NCI-H1092 treated with DMSO at 0.1 percent for 48 hours (cell line): ENCODE measurements at regions not wholly inside any gene's neighbourhood (a gene's known extent, or its start where the extent isn't known, plus 50 kb on each side); places are given as distances from the start of the nearest gene placed in this dataset.

Source experiments
- DNase-seq: peaks from one replicate; lab custom pipeline; 2025; lab: John Stamatoyannopoulos, UW

DNA sequence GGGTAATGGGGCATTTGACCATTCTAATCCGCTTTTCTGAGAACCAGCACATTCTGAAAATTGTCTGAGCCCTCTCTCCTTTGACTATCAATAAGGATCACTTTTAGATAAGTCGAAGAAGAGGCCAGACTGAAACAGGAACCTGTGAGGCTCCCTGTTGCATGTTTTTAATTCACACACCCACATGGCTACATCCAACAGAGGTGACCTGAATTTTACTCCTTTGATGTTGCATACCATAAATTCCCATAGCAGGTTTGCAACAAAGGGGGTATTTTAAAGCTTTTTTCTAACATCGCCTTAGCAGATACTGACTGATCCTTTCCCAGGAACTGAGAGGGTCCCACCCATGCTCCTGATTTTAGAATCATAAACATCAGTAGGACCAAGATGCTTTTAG lies 450.8 kb downstream of the USP25 start:
- DNase-seq = no peak

DNA sequence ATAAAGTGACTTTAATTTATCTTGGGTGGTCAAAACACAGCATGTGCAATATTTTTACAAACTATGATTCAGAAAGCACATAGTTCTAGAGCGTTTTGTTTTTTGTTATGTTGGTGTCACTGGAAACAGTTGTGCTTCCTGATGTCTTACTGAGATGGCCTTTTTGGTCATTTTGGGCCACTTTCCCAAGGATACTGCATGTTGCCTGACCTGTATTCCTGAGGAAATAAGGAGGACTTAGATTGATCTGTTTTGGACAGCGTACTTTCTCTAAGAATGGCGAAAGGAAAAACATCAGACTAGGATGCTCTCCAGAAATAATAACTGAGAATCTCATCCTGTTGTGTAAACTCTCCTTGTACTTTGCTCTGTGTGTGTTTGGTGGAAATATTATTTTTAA lies 451.2 kb downstream of the USP25 start:
- no peak for DNase-seq

DNA sequence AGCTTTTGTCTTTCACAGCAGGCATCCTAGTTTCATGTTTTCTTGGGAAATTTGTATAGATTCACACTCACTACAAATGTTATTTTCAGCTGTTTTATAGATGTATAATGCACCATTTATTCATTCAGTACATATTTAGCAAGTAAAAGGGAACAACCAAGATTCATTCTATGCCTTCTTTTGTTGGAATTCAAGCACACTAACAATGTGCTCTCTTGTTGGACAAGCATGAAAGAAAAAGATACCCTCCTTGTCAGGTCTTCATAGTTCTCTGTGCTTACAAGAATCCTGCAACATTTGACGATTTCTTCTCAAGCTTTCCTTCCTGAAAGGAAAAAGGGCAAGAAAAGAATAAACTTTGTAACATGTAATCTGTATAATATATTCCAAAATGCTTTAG lies 456.0 kb downstream of the USP25 start:
- no peak for DNase-seq

DNA sequence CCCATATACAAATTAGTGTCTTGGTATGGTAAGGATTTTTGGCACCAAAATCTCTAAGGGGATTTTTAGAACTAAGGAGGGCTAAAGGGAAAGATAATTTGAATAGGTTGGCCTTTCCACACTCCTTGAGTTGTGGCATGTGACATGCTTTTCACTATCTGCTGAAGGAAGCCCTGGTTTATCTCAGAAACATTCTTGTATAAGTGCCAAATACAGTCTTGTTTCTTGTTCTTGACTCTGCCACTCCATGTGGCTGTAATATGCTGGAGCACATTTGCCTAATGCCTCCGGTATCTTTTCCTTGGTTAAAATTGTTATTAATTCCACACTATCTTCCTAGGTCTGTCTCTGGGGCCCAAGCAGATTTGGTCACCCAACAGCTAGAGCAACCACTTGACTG lies 457.0 kb downstream of the USP25 start:
- no peak for DNase-seq

DNA sequence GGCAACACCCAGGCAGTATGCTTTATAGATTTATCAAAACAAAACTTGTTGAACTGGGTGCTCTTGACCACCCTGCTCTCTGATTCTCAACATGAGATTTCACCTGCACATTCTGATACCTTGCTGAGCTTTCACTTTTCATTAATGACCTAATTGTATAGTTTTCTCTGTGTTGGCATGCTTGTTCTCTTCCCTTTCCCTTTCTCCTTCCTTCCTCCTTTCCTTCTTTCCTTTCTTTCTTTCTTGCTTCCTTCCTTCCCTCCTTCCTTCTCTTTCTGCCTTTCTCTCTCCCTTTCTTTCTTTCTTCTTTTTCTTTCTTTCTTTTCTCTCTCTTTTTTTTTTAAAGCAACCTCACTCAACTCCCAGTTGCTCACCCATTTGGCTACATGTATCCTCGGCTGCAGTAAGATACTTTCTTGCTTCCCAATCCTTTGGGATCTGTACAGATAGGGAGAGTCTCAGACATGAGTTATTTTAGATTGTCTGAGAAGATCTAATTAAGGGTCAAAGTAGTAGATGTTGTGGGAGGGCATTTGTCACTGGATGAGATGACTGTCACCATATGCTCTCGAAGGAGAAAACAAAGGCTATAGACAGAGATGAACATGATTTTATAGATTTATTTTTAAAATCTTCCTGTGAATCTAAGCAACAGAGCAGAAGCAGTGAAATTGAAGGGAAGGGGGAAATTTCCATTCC lies 458.0 kb downstream of the USP25 start:
- DNase-seq = no peak

DNA sequence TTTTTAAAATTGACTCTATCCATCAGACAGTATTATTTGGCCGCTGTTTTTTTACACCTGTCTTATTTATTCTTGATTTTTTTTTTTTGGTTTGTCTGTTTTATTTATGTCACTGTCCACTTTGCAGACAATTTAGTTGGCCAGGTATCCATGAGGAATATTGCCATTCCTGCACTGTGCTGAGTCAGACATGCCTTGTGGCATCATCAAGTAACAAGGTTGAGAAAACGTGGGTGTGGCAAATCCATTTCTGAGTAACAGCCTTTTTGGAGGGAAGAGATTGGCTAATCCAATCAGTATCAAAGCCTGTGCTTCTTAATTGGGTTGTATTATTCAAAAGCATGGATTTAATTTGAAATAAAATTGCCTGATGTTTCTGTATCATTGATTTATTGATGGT lies 463.1 kb downstream of the USP25 start:
- DNase-seq = no peak

DNA sequence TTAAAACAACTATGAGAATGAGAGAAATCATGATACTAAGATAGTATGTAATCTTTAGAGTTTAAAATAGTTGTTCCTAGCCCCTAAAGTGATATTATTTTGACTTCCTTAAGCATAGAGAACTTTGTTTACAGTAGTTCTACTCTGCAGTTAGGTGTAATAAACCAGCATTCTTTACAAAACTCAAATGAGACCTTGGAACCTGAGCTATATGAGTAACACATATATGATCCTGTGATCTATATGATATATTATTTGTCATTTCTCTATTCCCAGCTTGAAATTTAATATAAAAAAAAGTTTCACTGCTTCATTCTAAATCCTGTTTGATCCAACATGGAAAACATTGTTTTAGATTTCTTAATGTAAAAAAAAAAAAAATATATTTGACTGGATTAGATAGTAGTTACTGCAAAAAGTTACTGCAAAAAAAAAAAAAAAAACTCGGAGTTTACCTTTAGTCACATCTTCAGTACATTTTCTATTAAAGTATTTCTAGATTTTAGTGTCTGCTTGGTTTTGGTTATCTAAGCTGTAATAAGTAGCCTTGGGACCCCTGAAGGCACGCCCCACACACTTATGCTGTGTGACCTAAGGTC lies 463.8 kb downstream of the USP25 start:
- no peak for DNase-seq

DNA sequence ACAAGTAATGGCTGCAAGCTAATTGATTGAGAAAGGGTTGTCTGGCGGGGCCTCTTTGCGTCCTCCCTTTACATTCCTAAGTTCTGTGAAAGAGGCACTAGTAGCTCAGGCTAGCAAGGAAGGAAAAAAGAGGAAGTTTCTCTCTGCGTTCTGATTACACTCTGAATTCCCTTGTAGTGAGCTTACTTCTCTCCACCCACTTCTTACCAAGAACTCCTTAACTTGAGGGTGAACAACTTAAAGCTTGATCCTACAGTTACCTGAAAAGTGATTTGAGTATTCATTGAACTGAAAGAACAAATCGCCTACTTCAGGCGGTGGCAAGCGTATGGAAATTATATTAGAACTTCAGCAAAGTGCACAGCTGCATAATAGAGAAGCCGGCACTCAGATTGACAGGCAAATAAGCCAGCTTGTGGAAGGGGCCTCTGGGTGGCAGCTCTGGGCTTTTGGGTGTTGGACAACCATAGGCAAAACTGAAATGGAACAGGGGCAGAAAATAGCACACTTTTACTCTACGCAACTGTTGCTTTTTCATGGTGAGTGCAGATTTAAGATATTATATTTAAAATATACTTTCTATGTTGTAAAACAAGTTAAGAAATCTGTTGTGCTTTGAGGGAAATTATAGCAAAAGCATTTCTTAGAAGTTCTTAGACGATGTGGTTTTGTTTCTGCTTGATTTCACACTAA lies 464.5 kb downstream of the USP25 start:
- no peak for DNase-seq

DNA sequence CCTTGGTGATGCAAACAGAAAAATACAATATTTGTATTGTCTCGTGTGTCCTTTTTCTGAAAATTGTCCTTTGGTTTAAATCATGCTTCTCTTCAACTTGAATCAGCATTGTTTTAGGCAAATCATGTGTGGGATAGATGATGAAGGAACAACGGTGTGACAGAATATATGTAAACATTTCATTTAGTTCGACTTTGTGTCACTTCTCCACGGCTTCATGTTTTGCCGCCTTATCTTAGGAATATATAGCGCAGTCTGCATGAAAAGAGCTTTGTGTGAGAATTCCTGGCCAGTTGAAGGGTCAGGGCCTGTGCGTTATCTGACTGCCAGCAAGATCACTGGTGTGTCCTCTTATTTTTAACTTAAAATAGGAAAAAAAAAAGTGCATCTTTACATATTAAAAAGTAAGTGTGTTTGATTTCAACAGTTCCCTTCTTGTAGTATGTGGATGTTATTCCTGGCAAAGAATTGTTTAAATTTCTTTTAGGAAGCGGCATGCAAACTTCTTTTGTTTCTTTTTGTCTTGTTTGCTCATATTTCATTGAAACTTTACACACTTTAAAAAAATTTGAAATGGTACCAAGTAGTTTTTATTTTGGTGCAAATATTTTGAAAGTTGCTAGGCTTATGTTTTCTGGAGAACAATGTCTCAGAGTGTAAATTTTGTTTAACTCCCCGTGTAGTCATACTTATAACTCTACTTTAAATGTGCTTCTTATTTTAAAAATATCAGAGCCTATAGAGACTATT lies 465.2 kb downstream of the USP25 start:
- no peak for DNase-seq

DNA sequence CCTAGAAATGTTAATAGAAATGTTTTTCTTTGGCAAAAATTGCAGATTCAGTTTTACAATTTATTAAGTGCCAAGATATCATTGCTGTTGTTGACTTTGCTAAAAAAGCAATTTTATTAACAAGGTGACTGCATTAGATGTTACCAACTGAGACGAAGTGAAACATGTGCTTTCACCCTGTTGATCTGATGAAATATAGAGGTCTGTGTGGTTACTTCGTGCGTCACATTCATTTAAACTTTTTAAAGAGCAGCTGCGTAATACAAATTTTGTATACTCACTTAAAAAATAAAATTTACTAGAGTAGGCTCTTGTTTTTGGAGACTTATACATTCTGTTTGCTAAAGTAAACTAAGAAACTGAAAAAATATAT lies 465.7 kb downstream of the USP25 start:
- no peak for DNase-seq

DNA sequence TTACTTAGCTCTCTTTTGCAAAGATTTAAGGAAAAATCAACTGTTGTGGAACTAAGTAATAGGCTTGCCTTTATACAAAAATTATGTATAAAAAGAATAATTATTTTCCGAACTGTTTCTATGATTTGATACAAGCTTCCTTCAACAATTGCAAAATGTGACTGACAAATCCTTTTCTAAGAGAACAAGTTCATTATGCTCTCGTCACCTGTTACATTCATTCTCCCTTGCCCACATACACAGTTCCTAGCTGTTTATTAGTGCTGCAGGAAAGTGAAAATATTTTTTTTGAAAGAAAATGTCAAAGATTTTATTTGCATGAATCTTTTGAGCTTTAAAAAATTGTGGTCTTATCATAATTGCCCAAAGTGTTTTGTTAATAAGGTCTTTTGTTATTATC lies 466.2 kb downstream of the USP25 start:
- DNase-seq = no peak

DNA sequence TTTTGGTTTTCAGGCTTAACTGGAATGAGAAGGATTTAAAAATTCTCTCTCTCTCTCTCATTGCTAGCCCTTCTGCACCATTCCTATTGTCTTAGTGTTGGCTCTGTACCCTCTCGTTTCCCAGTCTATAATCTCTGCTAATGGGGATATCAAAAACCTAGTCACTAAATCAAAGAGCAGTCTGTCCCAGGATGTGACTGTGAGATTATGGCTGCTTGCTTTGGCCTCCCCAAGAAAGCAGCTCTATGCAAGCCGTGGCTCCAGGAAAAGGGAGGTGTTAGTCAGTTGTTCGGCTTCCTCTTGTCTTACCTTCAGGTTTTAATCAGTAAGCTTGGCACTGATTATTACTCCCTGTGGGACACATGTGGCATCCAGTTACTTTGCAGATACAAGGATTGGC lies 468.8 kb downstream of the USP25 start:
- no peak for DNase-seq

DNA sequence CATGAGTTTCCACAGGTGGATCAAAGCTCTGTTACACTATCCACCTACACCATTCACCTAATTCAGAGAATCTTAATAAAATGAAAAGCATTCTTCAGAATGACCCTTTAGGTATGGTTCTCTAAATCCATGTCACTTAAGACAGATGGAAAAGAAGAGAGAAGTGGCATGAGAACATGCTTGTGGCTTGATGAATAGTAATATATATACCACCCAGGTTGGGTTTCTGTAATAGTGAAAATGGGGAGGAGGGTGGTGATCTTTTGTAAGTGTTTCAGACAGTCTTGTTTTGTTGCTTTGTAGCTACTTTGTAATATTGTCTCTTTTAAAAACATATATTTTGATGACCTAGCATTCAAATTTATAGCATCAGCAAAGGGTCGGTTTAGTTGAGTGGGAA lies 469.8 kb downstream of the USP25 start:
- no peak for DNase-seq

DNA sequence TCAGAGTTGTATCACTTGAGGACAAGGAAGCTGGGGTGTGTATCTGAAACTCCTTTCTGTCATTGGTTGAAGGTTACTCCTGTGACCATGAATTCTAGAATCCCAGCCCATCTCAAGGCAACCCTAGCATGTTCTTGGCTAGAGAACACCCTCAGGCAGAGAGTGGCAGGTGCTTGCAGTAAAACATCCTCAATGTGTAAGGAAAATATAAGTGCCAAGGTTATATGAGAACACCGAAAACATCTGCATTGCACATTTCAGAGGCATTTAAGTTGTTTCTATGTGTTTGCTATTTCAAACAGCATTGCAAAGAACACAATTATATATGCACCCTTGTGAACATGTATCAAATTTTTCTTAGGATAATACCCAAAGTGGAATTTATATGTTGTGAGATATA lies 471.9 kb downstream of the USP25 start:
- DNase-seq = no peak

DNA sequence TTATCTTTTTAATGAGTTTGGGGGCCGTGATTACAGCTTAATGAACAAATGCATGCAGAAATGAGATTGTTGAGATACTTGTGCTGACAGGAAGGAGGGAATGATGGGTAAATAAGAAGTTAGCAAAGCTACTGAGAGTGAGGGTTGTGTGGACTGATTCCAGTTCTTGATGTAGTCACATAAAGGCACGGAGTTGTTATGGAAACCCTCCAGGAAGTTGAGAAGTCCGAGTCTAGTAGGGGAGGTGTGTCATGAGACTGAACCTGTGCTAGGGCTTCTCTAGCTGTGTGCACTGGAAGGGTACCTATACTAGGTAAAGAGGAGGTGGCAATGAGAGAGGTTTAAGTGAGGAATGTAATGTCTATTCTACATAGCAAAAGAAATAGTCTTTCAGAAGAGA lies 475.7 kb downstream of the USP25 start:
- no peak for DNase-seq

DNA sequence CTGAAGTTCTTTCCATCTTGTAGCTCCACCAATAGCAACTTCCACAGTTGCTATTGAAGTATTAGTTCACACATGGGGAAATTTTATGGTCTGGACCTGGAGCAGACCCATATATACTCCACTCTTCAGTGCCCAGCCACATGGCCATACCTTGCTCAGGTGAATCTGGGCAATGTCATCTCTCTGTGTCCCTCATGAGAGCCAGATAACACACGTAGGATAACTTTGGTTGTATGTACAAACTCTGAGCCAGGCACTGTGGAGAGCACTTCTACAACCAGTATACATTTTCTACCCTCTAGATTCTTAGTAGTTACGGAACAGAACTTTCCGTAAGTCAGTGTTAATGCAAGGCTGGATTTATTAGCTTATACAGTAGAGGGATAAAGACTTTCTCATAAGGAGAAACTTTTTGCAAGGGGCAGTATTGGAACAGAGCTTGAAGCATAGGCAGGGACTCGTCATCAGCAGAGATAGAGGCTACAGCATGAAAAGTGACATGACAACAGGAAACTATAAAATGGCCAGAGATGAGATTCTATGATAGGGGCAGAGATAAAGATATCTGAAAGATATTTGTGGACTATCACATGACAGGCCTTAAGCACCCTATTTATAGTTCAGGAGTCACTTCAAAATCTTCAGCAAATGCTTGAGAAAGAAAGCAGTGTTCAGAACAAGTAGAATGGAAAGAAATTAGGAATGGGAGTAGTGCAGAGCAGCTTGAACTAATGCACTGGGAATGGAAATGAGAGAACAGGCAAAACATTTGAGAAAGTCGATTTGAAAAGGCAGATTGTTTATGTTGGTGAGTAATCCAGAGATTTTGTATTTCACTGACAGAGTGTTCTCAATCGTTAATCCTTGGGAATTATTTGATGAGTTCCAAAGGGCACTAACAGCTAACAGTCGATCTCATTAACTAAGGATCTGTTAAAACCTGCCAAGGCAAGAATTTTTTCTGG lies 481.8 kb downstream of the USP25 start:
- DNase-seq = no peak

DNA sequence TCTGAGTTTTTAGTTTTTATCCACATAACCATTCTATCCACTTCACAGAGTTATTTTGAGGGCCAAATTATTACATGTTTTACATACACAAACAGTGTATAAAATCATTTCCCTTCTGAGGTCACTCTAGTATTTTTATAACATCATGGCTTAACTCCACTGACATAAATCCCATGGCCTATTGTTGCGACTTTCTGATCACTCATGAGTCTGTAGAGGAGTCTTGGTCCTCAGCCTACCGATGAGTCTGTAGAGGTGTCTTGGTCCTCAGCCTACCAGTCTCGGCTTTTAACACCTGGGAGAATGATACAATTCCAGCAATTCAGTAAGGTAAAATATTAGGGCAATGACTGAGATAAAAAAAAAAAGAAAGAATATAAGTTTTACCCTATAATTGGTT lies 483.7 kb downstream of the USP25 start:
- DNase-seq = no peak

DNA sequence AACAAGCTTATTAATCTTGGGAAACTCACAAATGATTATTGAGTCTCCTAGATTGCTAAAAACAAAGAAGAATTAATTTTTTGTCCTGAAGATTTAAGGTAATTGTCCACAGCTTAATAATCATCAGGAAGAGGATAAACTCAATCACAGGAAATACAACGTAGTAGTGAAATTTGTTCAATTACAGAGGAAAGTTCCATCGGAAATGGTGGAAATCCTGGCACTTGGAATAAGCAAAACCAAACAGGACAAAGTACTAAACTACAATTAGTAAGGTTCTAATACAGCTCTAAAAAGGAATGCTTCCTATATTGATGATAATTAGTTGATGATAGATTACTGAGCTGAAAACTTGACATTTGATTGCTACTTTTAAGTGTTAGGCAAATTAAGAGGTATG lies 485.4 kb downstream of the USP25 start:
- no peak for DNase-seq

DNA sequence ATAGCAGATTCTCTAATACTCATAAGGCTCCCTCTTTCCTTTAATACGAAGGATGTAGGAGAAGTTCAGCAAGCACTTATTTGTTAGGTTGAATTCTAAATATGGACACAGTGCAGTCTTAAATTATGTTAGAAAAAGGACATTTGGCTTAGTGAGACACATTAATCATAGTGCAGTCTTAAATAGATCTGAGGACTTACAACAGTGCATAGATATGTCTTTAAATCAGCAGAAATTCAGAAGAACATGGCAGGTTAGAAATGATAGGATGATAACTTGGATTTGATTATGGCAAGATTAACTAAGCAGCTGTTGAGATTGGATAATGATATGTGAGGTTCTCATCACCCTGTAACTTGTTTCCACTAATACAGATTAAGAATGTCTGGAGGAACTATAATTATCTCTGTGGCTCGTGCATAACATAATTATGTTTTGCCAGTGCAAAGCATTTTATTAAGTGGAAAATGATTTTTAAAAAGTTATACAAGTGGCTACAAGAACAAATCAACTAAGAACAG lies 485.9 kb downstream of the USP25 start:
- no peak for DNase-seq

DNA sequence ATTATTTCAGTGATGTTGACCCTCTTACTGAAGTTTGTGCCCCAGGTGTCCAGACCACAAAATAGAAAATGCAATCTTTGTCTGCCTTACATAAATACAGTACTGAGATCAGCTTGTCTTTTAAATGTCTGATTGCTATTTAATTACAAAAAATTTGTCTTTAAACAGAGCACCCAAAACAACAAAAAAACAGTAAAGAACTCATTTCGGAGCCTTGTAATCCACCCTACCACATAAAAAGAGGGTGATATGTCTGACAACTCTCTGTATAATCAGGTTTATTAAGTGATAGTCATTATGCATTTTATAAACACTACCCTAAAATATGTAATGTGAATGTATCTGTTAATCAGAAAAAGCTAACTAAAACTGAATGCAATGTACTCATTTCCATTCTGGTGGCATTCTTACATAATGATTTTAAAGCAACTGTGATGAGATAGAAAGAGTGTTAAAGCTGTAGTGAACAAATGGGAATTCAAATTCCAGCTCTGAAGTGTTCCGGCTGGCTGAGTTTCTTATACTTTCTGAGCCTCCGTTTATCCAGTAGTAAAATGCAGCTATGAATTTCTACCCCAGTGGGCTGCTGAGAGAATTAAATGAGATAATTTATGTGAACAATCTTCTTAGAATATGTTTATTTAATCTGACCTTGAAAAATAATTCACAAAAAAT lies 486.6 kb downstream of the USP25 start:
- no peak for DNase-seq
